Muscle of back (tissue), 3 donors: ENCODE measurements at regions not wholly inside any gene's neighbourhood (a gene's known extent, or its start where the extent isn't known, plus 50 kb on each side); places are given as distances from the start of the nearest gene placed in this dataset.

Experiments
- DNase-seq, 3 donors: peaks; one replicate each; pipeline versions ENCODE4 v3.0.0 to v3.0.0-alpha.2; 2013

GRCh38 chr2:215626063-215626462 is 190.2 kb upstream of the FN1 start:
- no peak for DNase-seq

- no peak for DNase-seq
Observed at GRCh38 chr2:215625207-215625606, 189.3 kb upstream of the FN1 start.

GRCh38 chr2:215624423-215624829 is 188.6 kb upstream of the FN1 start:
- peak; percentile 81 to 94 (median 85) for DNase-seq

- no peak for DNase-seq
Observed at GRCh38 chr2:215622837-215623236, 187.0 kb upstream of the FN1 start.

GRCh38 chr2:215621381-215621780 is 185.5 kb upstream of the FN1 start:
- no peak for DNase-seq

- no peak for DNase-seq
Observed at GRCh38 chr2:215620528-215620927, 184.7 kb upstream of the FN1 start.

- no peak for DNase-seq
Observed at GRCh38 chr2:215619989-215620388, 184.1 kb upstream of the FN1 start.

GRCh38 chr2:215619022-215619958 is 183.4 kb upstream of the FN1 start:
- peak in 2 of 3 donors; percentile 45 to 47 for DNase-seq

- DNase-seq: no peak
Observed at GRCh38 chr2:215618145-215618544, 182.3 kb upstream of the FN1 start.

- DNase-seq: no peak
Observed at GRCh38 chr2:215617060-215617824, 181.4 kb upstream of the FN1 start.

GRCh38 chr2:215615803-215616174 is 179.9 kb upstream of the FN1 start:
- DNase-seq: no peak

GRCh38 chr2:215615067-215615802 is 179.4 kb upstream of the FN1 start:
- DNase-seq: no peak

- no peak for DNase-seq
Observed at GRCh38 chr2:215614296-215614695, 178.4 kb upstream of the FN1 start.

GRCh38 chr2:215613888-215614287 is 178.0 kb upstream of the FN1 start:
- no peak for DNase-seq

- no peak for DNase-seq
Observed at GRCh38 chr2:215613280-215613679, 177.4 kb upstream of the FN1 start.

GRCh38 chr2:215612786-215613185 is 176.9 kb upstream of the FN1 start:
- DNase-seq: no peak

- DNase-seq: no peak
Observed at GRCh38 chr2:215611609-215612386, 175.9 kb upstream of the FN1 start.

- DNase-seq: no peak
Observed at GRCh38 chr2:215609089-215610032, 173.5 kb upstream of the FN1 start.

- DNase-seq: no peak
Observed at GRCh38 chr2:215607766-215608165, 171.9 kb upstream of the FN1 start.

- DNase-seq: no peak
Observed at GRCh38 chr2:215606219-215606618, 170.4 kb upstream of the FN1 start.
